HG03469 (cell line): ENCODE measurements at regions not wholly inside any gene's neighbourhood (a gene's known extent, or its start where the extent isn't known, plus 50 kb on each side); places are given as distances from the start of the nearest gene placed in this dataset.

Experiments
- ATAC-seq: cut with Tn5 transposase; IDR thresholded peaks from one replicate; pipeline ENCODE4 v1.9.1; 2021; ENCODE audit warnings: mild to moderate bottlenecking, moderate library complexity, moderate number of reproducible peaks; ENCODE audit not compliant: unreplicated experiment

- no peak for ATAC-seq
These were observed 492.5 kb downstream of the ETV1 start for GRCh38 chr7:13496976-13497375.

GRCh38 chr7:13508586-13508985 is 480.9 kb downstream of the ETV1 start:
- ATAC-seq, result no peak

GRCh38 chr7:13518738-13519137 is 470.7 kb downstream of the ETV1 start:
- ATAC-seq, result no peak

GRCh38 chr7:13524076-13524475 is 465.4 kb downstream of the ETV1 start:
- no peak for ATAC-seq

- ATAC-seq, result no peak
These were observed 457.3 kb downstream of the ETV1 start for GRCh38 chr7:13532028-13532753.

- no peak for ATAC-seq
These were observed 450.8 kb downstream of the ETV1 start for GRCh38 chr7:13538669-13539068.

- ATAC-seq, result no peak
These were observed 449.0 kb downstream of the ETV1 start for GRCh38 chr7:13540429-13540828.

- ATAC-seq, result no peak
These were observed 448.1 kb downstream of the ETV1 start for GRCh38 chr7:13541326-13541725.

GRCh38 chr7:13542451-13542850 is 447.0 kb downstream of the ETV1 start:
- no peak for ATAC-seq

GRCh38 chr7:13551503-13551902 is 438.0 kb downstream of the ETV1 start:
- no peak for ATAC-seq

- no peak for ATAC-seq
These were observed 429.0 kb downstream of the ETV1 start for GRCh38 chr7:13560441-13560840.

- ATAC-seq, result no peak
These were observed 426.2 kb downstream of the ETV1 start for GRCh38 chr7:13563257-13563656.

GRCh38 chr7:13563680-13564079 is 425.8 kb downstream of the ETV1 start:
- ATAC-seq, result no peak

GRCh38 chr7:13577566-13578145 is 411.8 kb downstream of the ETV1 start:
- ATAC-seq, result no peak

GRCh38 chr7:13578294-13578693 is 411.2 kb downstream of the ETV1 start:
- ATAC-seq, result no peak

GRCh38 chr7:13581097-13581496 is 408.4 kb downstream of the ETV1 start:
- ATAC-seq, result no peak

- no peak for ATAC-seq
These were observed 395.6 kb downstream of the ETV1 start for GRCh38 chr7:13593854-13594253.

- no peak for ATAC-seq
These were observed 387.4 kb downstream of the ETV1 start for GRCh38 chr7:13602036-13602435.

- no peak for ATAC-seq
These were observed 386.4 kb downstream of the ETV1 start for GRCh38 chr7:13603016-13603415.

- ATAC-seq, result no peak
These were observed 385.8 kb downstream of the ETV1 start for GRCh38 chr7:13603661-13604060.

GRCh38 chr7:13604178-13604577 is 385.3 kb downstream of the ETV1 start:
- no peak for ATAC-seq

- ATAC-seq, result no peak
These were observed 379.1 kb downstream of the ETV1 start for GRCh38 chr7:13610372-13610771.

GRCh38 chr7:13615679-13616078 is 373.8 kb downstream of the ETV1 start:
- ATAC-seq, result no peak
